ENCODE measurements at regions not wholly inside any gene's neighbourhood (a gene's known extent, or its start where the extent isn't known, plus 50 kb on each side); places are given as distances from the start of the nearest gene placed in this dataset.
A peak's percentile ranks its signal among the peaks of the same experiment; 100 is the strongest.

GRCh38 chr1:112337028-112337531 lies 58.9 kb upstream of the CTTNBP2NL start:
- H3K27me3 ChIP-seq (ENCODE audit: insufficient read depth, low read length) = no peaks in the 10 kb centered on the region
- H2AFZ ChIP-seq (ENCODE audit: low read length) = no peak overlapping the region
- peak; percentile 54 for DNase-seq

More at GRCh38 chr1:112337028-112337531, 58.9 kb upstream of the CTTNBP2NL start:
- Histone ChIP-seq H2BK5ac (ENCODE audit: insufficient read length, low read length) (no peak overlapping the region), H3K4me2 (ENCODE audit: insufficient read depth, insufficient read length, low read length) (no peak overlapping the region), H2AK5ac (ENCODE audit: insufficient read length, low read length) (no peak overlapping the region), H2BK12ac (ENCODE audit: insufficient read length, low read depth, low read length) (no peak overlapping the region), H3K79me2 (ENCODE audit: insufficient read depth, low read length) (no peaks in the 10 kb centered on the region), H4K5ac (ENCODE audit: insufficient read length, low read depth, low read length) (no peak overlapping the region), H4K20me1 (ENCODE audit: control insufficient read depth, insufficient read depth, insufficient read length) (no peaks in the 10 kb centered on the region), H4K91ac (ENCODE audit: insufficient read length, low read depth, low read length) (no peak overlapping the region), H3K23me2 (ENCODE audit: insufficient read length, low read depth, low read length, poor library complexity, severe bottlenecking) (no peaks in the 10 kb centered on the region), H3K18ac (ENCODE audit: insufficient read length, low read depth, low read length) (no peak overlapping the region), H3T11ph (ENCODE audit: low read length) (no peak overlapping the region), H3K27ac (ENCODE audit: insufficient read length, low read depth, low read length) (no peak overlapping the region), H3K14ac (ENCODE audit: insufficient read depth, low read length) (no peak overlapping the region), H3K4ac (ENCODE audit: low read depth, low read length) (no peak overlapping the region), H2BK20ac (ENCODE audit: low read depth, low read length, poor library complexity, severe bottlenecking) (no peak overlapping the region), H2BK120ac (ENCODE audit: low read depth, low read length, poor library complexity, severe bottlenecking) (no peak overlapping the region), H4K8ac (replicated peaks; ENCODE audit: insufficient read length, low read depth, low read length) (no peak overlapping the region), H3K79me1 (ENCODE audit: insufficient read depth, low read depth, low read length, poor library complexity, severe bottlenecking) (no peaks in the 10 kb centered on the region), H3K4me1 (ENCODE audit: insufficient read depth, low read length) (no peaks in the 10 kb centered on the region), H3K9me3 (ENCODE audit: control insufficient read depth, low read depth, low read length) (no peaks in the 10 kb centered on the region), H3K56ac (ENCODE audit: insufficient read length, low read depth, low read length) (no peak overlapping the region), H2BK15ac (ENCODE audit: low read depth, low read length) (no peak overlapping the region), H3K9ac (ENCODE audit: extremely low read depth, insufficient read length, low read length) (no peak overlapping the region), H3K23ac (ENCODE audit: insufficient read length, low read depth, low read length) (no peak overlapping the region)
- TF ChIP-seq CTCF (conservative IDR thresholded peaks at IDR 0.05) = peak; percentile 80
- Mint-ChIP-seq H3K36me3 (ENCODE audit: insufficient read depth in 1 of 3, low read depth in 3 of 3) (peaks cover 0 to 2% (median 0%) of the 10 kb centered on the region in 3 experiments; a peak in 1 of 7 replicates), H3K4me1 (peaks cover 0 to 2% of the 10 kb centered on the region in 2 experiments; a peak in 1 of 4 replicates), H3K4me3 (no peak overlapping the region), H3K9me3 (peaks cover 3 to 5% of the 10 kb centered on the region in 2 experiments; a peak in 2 of 5 replicates), H3K27me3 (ENCODE audit: low read depth) (peaks cover 9% of the 10 kb centered on the region), H3K27ac (no peak overlapping the region)
- no CpG with 5 or more reads among the region's 13 CpGs for WGBS (ENCODE audit: extremely low coverage, insufficient read length, low lambda C conversion rate)

Measured in H9 (cell line).